GM21825 (cell line): ENCODE measurements at regions not wholly inside any gene's neighbourhood (a gene's known extent, or its start where the extent isn't known, plus 50 kb on each side); places are given as distances from the start of the nearest gene placed in this dataset.

Source experiments
- ATAC-seq: cut with Tn5 transposase; IDR thresholded peaks from one replicate; pipeline ENCODE4 v1.9.1; 2021; ENCODE audit warnings: mild to moderate bottlenecking, moderate library complexity; ENCODE audit not compliant: unreplicated experiment

GRCh38 chrX:96430756-96431455 lies 253.7 kb upstream of the DIAPH2 start:
- no peak for ATAC-seq

GRCh38 chrX:96432647-96433046 lies 252.0 kb upstream of the DIAPH2 start:
- ATAC-seq, result no peak

- no peak for ATAC-seq
Measured at GRCh38 chrX:96433409-96434077, 251.1 kb upstream of the DIAPH2 start.

GRCh38 chrX:96435378-96436035 lies 249.1 kb upstream of the DIAPH2 start:
- no peak for ATAC-seq

- no peak for ATAC-seq
Measured at GRCh38 chrX:96436105-96436504, 248.5 kb upstream of the DIAPH2 start.

- no peak for ATAC-seq
Measured at GRCh38 chrX:96438803-96439202, 245.8 kb upstream of the DIAPH2 start.

GRCh38 chrX:96440941-96441340 lies 243.7 kb upstream of the DIAPH2 start:
- no peak for ATAC-seq

GRCh38 chrX:96445531-96446065 lies 239.0 kb upstream of the DIAPH2 start:
- ATAC-seq, result no peak

- ATAC-seq, result no peak
Measured at GRCh38 chrX:96446524-96446923, 238.1 kb upstream of the DIAPH2 start.

- no peak for ATAC-seq
Measured at GRCh38 chrX:96447161-96447560, 237.5 kb upstream of the DIAPH2 start.

GRCh38 chrX:96449191-96449590 lies 235.5 kb upstream of the DIAPH2 start:
- no peak for ATAC-seq

GRCh38 chrX:96449896-96450295 lies 234.7 kb upstream of the DIAPH2 start:
- no peak for ATAC-seq

- ATAC-seq, result peak; percentile 85
Measured at GRCh38 chrX:96453139-96453538, 231.5 kb upstream of the DIAPH2 start.

- ATAC-seq, result no peak
Measured at GRCh38 chrX:96455078-96455477, 229.6 kb upstream of the DIAPH2 start.

- ATAC-seq, result no peak
Measured at GRCh38 chrX:96464880-96465558, 219.6 kb upstream of the DIAPH2 start.

- ATAC-seq, result no peak
Measured at GRCh38 chrX:96474029-96474740, 210.5 kb upstream of the DIAPH2 start.

GRCh38 chrX:96474741-96475125 lies 209.9 kb upstream of the DIAPH2 start:
- ATAC-seq, result no peak

- ATAC-seq, result no peak
Measured at GRCh38 chrX:96480081-96480480, 204.6 kb upstream of the DIAPH2 start.

GRCh38 chrX:96481831-96482230 lies 202.8 kb upstream of the DIAPH2 start:
- no peak for ATAC-seq

GRCh38 chrX:96483647-96484160 lies 200.9 kb upstream of the DIAPH2 start:
- ATAC-seq, result no peak
